ENCODE measurements at regions not wholly inside any gene's neighbourhood (a gene's known extent, or its start where the extent isn't known, plus 50 kb on each side); places are given as distances from the start of the nearest gene placed in this dataset.

- H3K9me3 ChIP-seq = no peaks in the 10 kb centered on the region
- no peaks in the 10 kb centered on the region for H3K36me3 ChIP-seq
- H3K27ac ChIP-seq = no peak overlapping the region
- no peak for DNase-seq
- H3K4me1 ChIP-seq = no peaks in the 10 kb centered on the region
- H3K4me3 ChIP-seq = no peak overlapping the region
- H3K27me3 ChIP-seq = no peaks in the 10 kb centered on the region
- intact Hi-C loops (cut with DNase I; ENCODE audit: low total_unique reads) = no loop called here
- no peak for TF ChIP-seq POLR2A (IDR thresholded peaks at IDR 0.05)
- TF ChIP-seq, protein P1, sequence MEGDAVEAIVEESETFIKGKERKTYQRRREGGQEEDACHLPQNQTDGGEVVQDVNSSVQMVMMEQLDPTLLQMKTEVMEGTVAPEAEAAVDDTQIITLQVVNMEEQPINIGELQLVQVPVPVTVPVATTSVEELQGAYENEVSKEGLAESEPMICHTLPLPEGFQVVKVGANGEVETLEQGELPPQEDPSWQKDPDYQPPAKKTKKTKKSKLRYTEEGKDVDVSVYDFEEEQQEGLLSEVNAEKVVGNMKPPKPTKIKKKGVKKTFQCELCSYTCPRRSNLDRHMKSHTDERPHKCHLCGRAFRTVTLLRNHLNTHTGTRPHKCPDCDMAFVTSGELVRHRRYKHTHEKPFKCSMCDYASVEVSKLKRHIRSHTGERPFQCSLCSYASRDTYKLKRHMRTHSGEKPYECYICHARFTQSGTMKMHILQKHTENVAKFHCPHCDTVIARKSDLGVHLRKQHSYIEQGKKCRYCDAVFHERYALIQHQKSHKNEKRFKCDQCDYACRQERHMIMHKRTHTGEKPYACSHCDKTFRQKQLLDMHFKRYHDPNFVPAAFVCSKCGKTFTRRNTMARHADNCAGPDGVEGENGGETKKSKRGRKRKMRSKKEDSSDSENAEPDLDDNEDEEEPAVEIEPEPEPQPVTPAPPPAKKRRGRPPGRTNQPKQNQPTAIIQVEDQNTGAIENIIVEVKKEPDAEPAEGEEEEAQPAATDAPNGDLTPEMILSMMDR (IDR thresholded peaks at IDR 0.05) = no peak
Observed at GRCh38 chr6:15987569-15987968, 141.3 kb upstream of the MYLIP start.

- no peak overlapping the region for H3K27ac ChIP-seq
- H3K4me3 ChIP-seq = no peak overlapping the region
- intact Hi-C loops (cut with DNase I; ENCODE audit: low total_unique reads) = no loop called here
- no peaks in the 10 kb centered on the region for H3K4me1 ChIP-seq
- no peaks in the 10 kb centered on the region for H3K27me3 ChIP-seq
- no peak for DNase-seq
- H3K9me3 ChIP-seq = no peaks in the 10 kb centered on the region
- no peak for TF ChIP-seq POLR2A (IDR thresholded peaks at IDR 0.05)
- TF ChIP-seq, protein P1 (IDR thresholded peaks at IDR 0.05) = no peak
- no peaks in the 10 kb centered on the region for H3K36me3 ChIP-seq
Observed at GRCh38 chr6:15986027-15986629, 142.8 kb upstream of the MYLIP start.

- Histone ChIP-seq H3K4me3 (no peak overlapping the region), H3K27ac (no peak overlapping the region), H3K9me3 (no peaks in the 10 kb centered on the region), H3K36me3 (no peaks in the 10 kb centered on the region), H3K4me1 (no peaks in the 10 kb centered on the region), H3K27me3 (no peaks in the 10 kb centered on the region)
- intact Hi-C loops (cut with DNase I; ENCODE audit: low total_unique reads) = no loop called here
- DNase-seq = no peak
- no peak for TF ChIP-seq POLR2A (IDR thresholded peaks at IDR 0.05)
- TF ChIP-seq, protein P1 (IDR thresholded peaks at IDR 0.05) = no peak
Observed at GRCh38 chr6:15985379-15985959, 143.4 kb upstream of the MYLIP start.

- H3K4me1 ChIP-seq = no peaks in the 10 kb centered on the region
- no peak overlapping the region for H3K27ac ChIP-seq
- intact Hi-C loops (cut with DNase I; ENCODE audit: low total_unique reads) = no loop called here
Observed at GRCh38 chr6:15981956-15982355, 146.9 kb upstream of the MYLIP start.

GRCh38 chr6:15980801-15981200 lies 148.1 kb upstream of the MYLIP start:
- Histone ChIP-seq H3K9me3 (no peaks in the 10 kb centered on the region), H3K4me3 (no peak overlapping the region), H3K27me3 (no peaks in the 10 kb centered on the region), H3K4me1 (no peaks in the 10 kb centered on the region), H3K36me3 (no peaks in the 10 kb centered on the region), H3K27ac (no peak overlapping the region)
- no peak for TF ChIP-seq POLR2A (IDR thresholded peaks at IDR 0.05)
- TF ChIP-seq, protein P1 (IDR thresholded peaks at IDR 0.05) = no peak
- DNase-seq = no peak
- intact Hi-C loops (cut with DNase I; ENCODE audit: low total_unique reads) = no loop called here

More at GRCh38 chr6:15981956-15982355, 146.9 kb upstream of the MYLIP start:
- no peak for TF ChIP-seq POLR2A (IDR thresholded peaks at IDR 0.05)
- TF ChIP-seq, protein P1 (IDR thresholded peaks at IDR 0.05) = no peak
- Histone ChIP-seq H3K27me3 (no peaks in the 10 kb centered on the region), H3K4me3 (no peak overlapping the region), H3K36me3 (no peaks in the 10 kb centered on the region), H3K9me3 (no peaks in the 10 kb centered on the region)
- DNase-seq = no peak

Data from uterus (tissue), 3 donors.